22Rv1 (cell line): ENCODE measurements at regions not wholly inside any gene's neighbourhood (a gene's known extent, or its start where the extent isn't known, plus 50 kb on each side); places are given as distances from the start of the nearest gene placed in this dataset.

ENCODE experiments used
- ZFX ChIP-seq: fragments of 450-650 bp; IDR thresholded peaks from 2 replicates; pipeline ENCODE4 v1.6.1; 2017; ENCODE audit warnings: antibody characterized with exemption, borderline replicate concordance
- TF ChIP-seq, protein P1 (sequence below): fragments of 450-650 bp; IDR thresholded peaks from 2 replicates; pipeline ENCODE4 v1.5.1; 2017; ENCODE audit warnings: mild to moderate bottlenecking

DNA sequence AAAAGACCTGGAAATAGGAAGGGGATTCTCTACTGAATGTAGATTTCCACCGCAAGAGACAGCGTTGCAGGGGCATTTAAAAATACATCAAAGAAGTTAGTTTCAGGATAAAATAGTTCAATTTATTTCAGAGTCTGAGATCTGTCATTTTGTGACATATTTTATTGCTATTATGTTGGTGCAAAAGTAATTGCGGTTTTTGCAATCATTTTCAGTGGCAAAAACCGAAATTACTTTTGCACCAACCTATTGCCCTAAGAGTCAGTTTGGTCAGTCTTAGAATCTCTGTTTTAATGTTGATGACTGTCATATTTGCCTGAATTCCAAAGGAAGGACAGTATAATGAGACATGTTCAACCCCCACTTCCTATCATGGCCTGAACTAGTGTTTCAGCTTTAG lies 219.5 kb upstream of the CDH10 start:
- TF ChIP-seq, protein P1, sequence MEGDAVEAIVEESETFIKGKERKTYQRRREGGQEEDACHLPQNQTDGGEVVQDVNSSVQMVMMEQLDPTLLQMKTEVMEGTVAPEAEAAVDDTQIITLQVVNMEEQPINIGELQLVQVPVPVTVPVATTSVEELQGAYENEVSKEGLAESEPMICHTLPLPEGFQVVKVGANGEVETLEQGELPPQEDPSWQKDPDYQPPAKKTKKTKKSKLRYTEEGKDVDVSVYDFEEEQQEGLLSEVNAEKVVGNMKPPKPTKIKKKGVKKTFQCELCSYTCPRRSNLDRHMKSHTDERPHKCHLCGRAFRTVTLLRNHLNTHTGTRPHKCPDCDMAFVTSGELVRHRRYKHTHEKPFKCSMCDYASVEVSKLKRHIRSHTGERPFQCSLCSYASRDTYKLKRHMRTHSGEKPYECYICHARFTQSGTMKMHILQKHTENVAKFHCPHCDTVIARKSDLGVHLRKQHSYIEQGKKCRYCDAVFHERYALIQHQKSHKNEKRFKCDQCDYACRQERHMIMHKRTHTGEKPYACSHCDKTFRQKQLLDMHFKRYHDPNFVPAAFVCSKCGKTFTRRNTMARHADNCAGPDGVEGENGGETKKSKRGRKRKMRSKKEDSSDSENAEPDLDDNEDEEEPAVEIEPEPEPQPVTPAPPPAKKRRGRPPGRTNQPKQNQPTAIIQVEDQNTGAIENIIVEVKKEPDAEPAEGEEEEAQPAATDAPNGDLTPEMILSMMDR = no peak
- no peak for TF ChIP-seq ZFX
